K562 (cell line): ENCODE measurements at regions not wholly inside any gene's neighbourhood (a gene's known extent, or its start where the extent isn't known, plus 50 kb on each side); places are given as distances from the start of the nearest gene placed in this dataset.

Source experiments
- ATAC-seq: fragments of 200-7000 bp; cut with Tn5 transposase; 3 replicates; pipeline ENCODE4 v1.9.1; 2020; ENCODE audit warnings: moderate library complexity
- BruUV-seq: library from RNA; stranded (reverse); fragments of 400-500 nt; replicated peaks from 2 replicates; lab custom pipeline; 2021; lab: Mats Ljungman, UMichigan
- CTCF ChIA-PET: fragments of 300-600 bp; formaldehyde crosslinking; extraction: SDS; loops from one replicate; lab custom pipeline; 2021; ENCODE audit warnings: low intra/inter-chr PET ratio; lab: Yijun Ruan, JAX
- POLR2A ChIA-PET: fragments of 300-600, 350-650 bp; sonication (Branson Sonifier 250); formaldehyde crosslinking; extraction: SDS; loops from one replicate; lab custom pipeline; 2021; ENCODE audit warnings: antibody characterized with exemption, inconsistent platforms; lab: Yijun Ruan, JAX
- DNase-seq, 4 experiments: peaks; one replicate each; pipeline versions ENCODE4 v3.0.0 to v3.0.0-alpha.2; 2011 to 2018; ENCODE audit warnings: low spot score in 3 of 4, mixed read lengths in 3 of 4; ENCODE audit errors: extremely low read depth in 1 of 4
- FAIRE-seq: peaks from 2 replicates; lab custom pipeline; 2011; peaks lifted over from hg19 to GRCh38; lab: Jason Lieb, UNC
- H2AFZ ChIP-seq: 2 replicates; pipeline ENCODE4 v1.6.0; 2011; ENCODE audit warnings: low read depth, low read length, control low read depth, inconsistent platforms
- H3K27ac ChIP-seq: fragments of 200-600 bp; 3 replicates; pipeline ENCODE4 v1.8.0; 2011; ENCODE audit warnings: low read depth, mild to moderate bottlenecking, control low read depth, inconsistent platforms, low read length, moderate library complexity, mixed read lengths; ENCODE audit errors: extremely low read depth
- H3K27me3 ChIP-seq, 2 experiments: fragments of 300-600 bp in 1 of 2; 2 replicates in 1 of 2; 3 replicates in 1 of 2; pipeline versions ENCODE4 v1.6.0 to v1.8.0; 2011; ENCODE audit warnings: inconsistent platforms in 2 of 2, low read length in 2 of 2, mild to moderate bottlenecking in 1 of 2, mixed read lengths in 1 of 2, moderate library complexity in 1 of 2; ENCODE audit not compliant: control insufficient read depth in 2 of 2, insufficient read depth in 2 of 2
- H3K36me3 ChIP-seq: fragments of 300-600 bp; 3 replicates; pipeline ENCODE4 v1.8.0; 2011; ENCODE audit warnings: mild to moderate bottlenecking, low read length, inconsistent platforms; ENCODE audit not compliant: control insufficient read depth, insufficient read depth
- H3K4me1 ChIP-seq, 2 experiments: fragments of 200-600 bp in 1 of 2; replicated peaks in 1 of 2; 2 replicates in 1 of 2; 3 replicates in 1 of 2; pipeline versions ENCODE4 v1.5.1 to v1.8.0; 2011; ENCODE audit warnings: inconsistent platforms in 2 of 2, low read length in 2 of 2, mild to moderate bottlenecking in 1 of 2, mixed read lengths in 1 of 2, moderate library complexity in 1 of 2; ENCODE audit not compliant: control insufficient read depth in 2 of 2, insufficient read depth in 2 of 2
- H3K4me2 ChIP-seq: 2 replicates; pipeline ENCODE4 v1.6.1; 2011; ENCODE audit warnings: low read length, control low read depth, inconsistent platforms, mixed read lengths; ENCODE audit not compliant: insufficient read depth
- H3K4me3 ChIP-seq: fragments of 200-600 bp; sonication (generic), shearing (Covaris generic); 2 replicates; pipeline ENCODE4 v1.5.1; 2016; ENCODE audit warnings: control low read depth, inconsistent platforms
- H3K79me2 ChIP-seq: fragments of 200-600 bp; 3 replicates; pipeline ENCODE4 v1.8.0; 2011; ENCODE audit warnings: low read length, inconsistent platforms; ENCODE audit not compliant: control insufficient read depth, insufficient read depth
- H3K9ac ChIP-seq, 2 experiments: 2 replicates each; pipeline versions ENCODE4 v1.6.0 to v1.6.1; 2011; ENCODE audit warnings: low read depth in 2 of 2, low read length in 2 of 2, control low read depth in 1 of 2, inconsistent platforms in 1 of 2, mild to moderate bottlenecking in 1 of 2, mixed read lengths in 1 of 2; ENCODE audit not compliant: insufficient read depth in 1 of 2
- H3K9me1 ChIP-seq: one replicate; pipeline ENCODE4 v1.6.0; 2011; ENCODE audit warnings: inconsistent platforms, mild to moderate bottlenecking, low read length, moderate library complexity; ENCODE audit not compliant: control insufficient read depth, insufficient read depth
- H3K9me3 ChIP-seq: replicated peaks from 2 replicates; pipeline ENCODE4 v1.5.1; 2011; ENCODE audit warnings: low read depth, low read length, inconsistent platforms; ENCODE audit not compliant: control insufficient read depth, insufficient read depth
- H4K20me1 ChIP-seq: replicated peaks from 2 replicates; pipeline ENCODE4 v1.6.1; 2011; ENCODE audit warnings: low read length, inconsistent platforms, mixed read lengths; ENCODE audit not compliant: control insufficient read depth, insufficient read depth
- ARHGAP35 ChIP-seq: fragments of 450-650 bp; IDR thresholded peaks from 2 replicates; pipeline ENCODE4 v1.6.1; 2018; ENCODE audit not compliant: partially characterized antibody
- ARNT ChIP-seq, 2 experiments: fragments of 450-650 bp; IDR thresholded peaks; 2 replicates each; pipeline ENCODE4 v1.6.1; 2016; ENCODE audit warnings: mild to moderate bottlenecking in 1 of 2
- CHD4 ChIP-seq: fragments of 200-600 bp; sonication (generic); IDR thresholded peaks from 3 replicates; pipeline ENCODE4 v1.6.1; 2012; ENCODE audit warnings: low read depth, mild to moderate bottlenecking, mixed read lengths, low read length, inconsistent platforms; ENCODE audit not compliant: insufficient read depth, insufficient replicate concordance, poor library complexity, severe bottlenecking
- CLOCK ChIP-seq: fragments of 250-450 bp; sonication (Bioruptor Pico); IDR thresholded peaks from 2 replicates; pipeline ENCODE4 v1.4.0; 2020; ENCODE audit warnings: mild to moderate bottlenecking, moderate library complexity, borderline replicate concordance
- NBN ChIP-seq: fragments of 450-650 bp; IDR thresholded peaks from 2 replicates; pipeline ENCODE4 v1.6.1; 2016; ENCODE audit warnings: low read depth, mild to moderate bottlenecking
- PYGO2 ChIP-seq: fragments of 450-650 bp; IDR thresholded peaks from 2 replicates; pipeline ENCODE4 v1.6.1; 2016; ENCODE audit warnings: mild to moderate bottlenecking, missing genetic modification characterization, moderate library complexity, missing compliant biosample characterization
- RBFOX2 ChIP-seq: fragments of 200-400 bp; formaldehyde crosslinking; IDR thresholded peaks from 2 replicates; pipeline ENCODE4 v1.6.1; 2017; ENCODE audit warnings: low read depth, mild to moderate bottlenecking, low read length, moderate library complexity
- U2AF2 ChIP-seq: fragments of 200-400 bp; formaldehyde crosslinking; optimal IDR thresholded peaks from 2 replicates; pipeline ENCODE3; 2017; ENCODE audit warnings: low read depth, mild to moderate bottlenecking, low read length
- ZNF785 ChIP-seq: fragments of 250-450 bp; sonication (Bioruptor Pico); IDR thresholded peaks from 2 replicates; pipeline ENCODE4 v1.4.0; 2020; ENCODE audit warnings: mild to moderate bottlenecking
- WGBS: fragments of 100-300 bp; shearing (Covaris generic); methylation state at CpG from one replicate; pipeline ENCODE4 v1.1.6; 2016; ENCODE audit warnings: low coverage, mixed read lengths; ENCODE audit not compliant: insufficient coverage; ENCODE audit errors: missing lambda C conversion rate; 5-methylcytosine and 5-hydroxymethylcytosine counted together
- in situ Hi-C: fragments of 300-500 bp; cut with MboI; formaldehyde crosslinking; loops from 4 replicates; pipeline ENCODE4 v1.15.0; 2018; ENCODE audit warnings: inconsistent platforms, mixed read lengths
- intact Hi-C: fragments of 100-400 bp; cut with micrococcal nuclease; formaldehyde crosslinking; loops from 2 replicates; pipeline ENCODE4 v1.14.2; 2022
- TF ChIP-seq, protein P1 (sequence below): sonication (generic); formaldehyde crosslinking; IDR thresholded peaks from 2 replicates; pipeline ENCODE4 v1.4.0; 2020; ENCODE audit warnings: mild to moderate bottlenecking, missing genetic modification reagents

- DNase-seq (no peak), ATAC-seq (no peak), FAIRE-seq (no peak)
- 0% methylated on average over 3 of the region's 3 CpGs for WGBS
- H2AFZ ChIP-seq = no peak overlapping the region
- TF ChIP-seq ARNT (IDR thresholded peaks at IDR 0.05) (no peak), RBFOX2 (no peak), U2AF2 (no peak), CLOCK (CRISPR knock-in tag) (no peak), CHD4 (no peak), ARHGAP35 (no peak), PYGO2 (tag) (no peak), NBN (no peak), ZNF785 (CRISPR knock-in tag) (no peak)
- TF ChIP-seq, protein P1, sequence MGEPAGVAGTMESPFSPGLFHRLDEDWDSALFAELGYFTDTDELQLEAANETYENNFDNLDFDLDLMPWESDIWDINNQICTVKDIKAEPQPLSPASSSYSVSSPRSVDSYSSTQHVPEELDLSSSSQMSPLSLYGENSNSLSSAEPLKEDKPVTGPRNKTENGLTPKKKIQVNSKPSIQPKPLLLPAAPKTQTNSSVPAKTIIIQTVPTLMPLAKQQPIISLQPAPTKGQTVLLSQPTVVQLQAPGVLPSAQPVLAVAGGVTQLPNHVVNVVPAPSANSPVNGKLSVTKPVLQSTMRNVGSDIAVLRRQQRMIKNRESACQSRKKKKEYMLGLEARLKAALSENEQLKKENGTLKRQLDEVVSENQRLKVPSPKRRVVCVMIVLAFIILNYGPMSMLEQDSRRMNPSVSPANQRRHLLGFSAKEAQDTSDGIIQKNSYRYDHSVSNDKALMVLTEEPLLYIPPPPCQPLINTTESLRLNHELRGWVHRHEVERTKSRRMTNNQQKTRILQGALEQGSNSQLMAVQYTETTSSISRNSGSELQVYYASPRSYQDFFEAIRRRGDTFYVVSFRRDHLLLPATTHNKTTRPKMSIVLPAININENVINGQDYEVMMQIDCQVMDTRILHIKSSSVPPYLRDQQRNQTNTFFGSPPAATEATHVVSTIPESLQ = no peak
- in situ Hi-C loops (no loop called here), intact Hi-C loops (no loop called here)
- no peaks in the 10 kb centered on the region for H3K9me1 ChIP-seq
- H3K4me3 ChIP-seq = no peak overlapping the region
- no peaks in the 10 kb centered on the region for H3K9me3 ChIP-seq
- H3K79me2 ChIP-seq = no peaks in the 10 kb centered on the region
- H3K27me3 ChIP-seq = no peaks in the 10 kb centered on the region
- no peaks in the 10 kb centered on the region for H3K4me1 ChIP-seq
- H3K27ac ChIP-seq = no peak overlapping the region
- ChIA-PET CTCF (no interaction called here), POLR2A (no interaction called here)
- no peak overlapping the region for H3K4me2 ChIP-seq
- no peak overlapping the region for H3K9ac ChIP-seq
- BruUV-seq = no TSS peak
- H4K20me1 ChIP-seq = no peaks in the 10 kb centered on the region
- H3K36me3 ChIP-seq = no peaks in the 10 kb centered on the region
Measured at GRCh38 chr2:138334323-138334722, 167.2 kb upstream of the SPOPL start.
